IPS DF 4.7 (cell line): ENCODE measurements at regions not wholly inside any gene's neighbourhood (a gene's known extent, or its start where the extent isn't known, plus 50 kb on each side); places are given as distances from the start of the nearest gene placed in this dataset.
"Not testable (repeated sequence)": the region's sequence is repeated elsewhere in the genome, so short reads cannot be mapped to it uniquely, and the experiment has no call there.

Source experiments
- DNase-seq: peaks from one replicate; pipeline ENCODE4 v3.0.0-alpha.2; 2013; ENCODE audit warnings: low spot score; ENCODE audit errors: extremely low read depth

DNA sequence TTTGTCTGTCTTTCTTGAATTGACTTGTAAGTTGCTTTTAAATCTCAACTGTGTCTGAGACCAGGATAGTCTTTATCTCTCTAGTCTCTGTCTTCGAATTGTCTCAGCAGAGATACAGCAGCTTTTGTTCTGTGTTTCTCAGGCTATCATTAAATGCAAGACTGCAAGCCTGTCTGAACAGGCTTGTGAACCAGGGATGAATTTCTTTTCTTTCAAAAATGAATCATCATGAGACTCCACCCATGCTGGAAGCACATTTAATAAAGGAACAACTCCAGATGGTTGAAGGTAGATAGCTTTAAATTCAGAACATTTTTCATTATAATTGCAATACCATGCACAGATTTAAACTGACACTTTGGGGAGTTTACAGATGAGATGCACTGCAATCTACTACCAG lies 155.9 kb downstream of the SEC23IP start:
- no peak for DNase-seq

GRCh38 chr10:120051671-120052070 lies 159.1 kb downstream of the SEC23IP start:
- DNase-seq = no peak

GRCh38 chr10:120052964-120053702 lies 160.6 kb downstream of the SEC23IP start:
- no peak for DNase-seq

- not testable (repeated sequence) for DNase-seq
Observed at GRCh38 chr10:120059790-120060189, 167.3 kb downstream of the SEC23IP start.

DNA sequence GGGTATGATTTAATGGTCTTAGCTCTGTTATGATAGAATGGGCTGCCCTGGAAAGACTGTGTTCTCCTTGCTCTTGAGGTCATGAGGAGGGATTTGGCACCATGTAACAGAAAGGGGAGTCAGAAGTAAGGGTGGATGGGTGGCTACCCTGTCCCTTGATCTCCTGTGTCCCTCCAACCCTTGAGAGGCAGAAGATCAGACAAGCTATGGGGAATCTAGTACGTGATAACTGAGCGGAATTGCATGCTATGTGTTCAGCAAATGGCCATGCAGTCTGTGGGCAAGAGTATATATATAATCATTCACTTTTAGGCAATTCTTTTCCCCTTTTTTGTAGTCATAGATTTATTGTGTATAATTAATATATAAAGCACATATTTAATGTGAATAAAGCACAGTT lies 174.9 kb downstream of the SEC23IP start:
- no peak for DNase-seq

DNA sequence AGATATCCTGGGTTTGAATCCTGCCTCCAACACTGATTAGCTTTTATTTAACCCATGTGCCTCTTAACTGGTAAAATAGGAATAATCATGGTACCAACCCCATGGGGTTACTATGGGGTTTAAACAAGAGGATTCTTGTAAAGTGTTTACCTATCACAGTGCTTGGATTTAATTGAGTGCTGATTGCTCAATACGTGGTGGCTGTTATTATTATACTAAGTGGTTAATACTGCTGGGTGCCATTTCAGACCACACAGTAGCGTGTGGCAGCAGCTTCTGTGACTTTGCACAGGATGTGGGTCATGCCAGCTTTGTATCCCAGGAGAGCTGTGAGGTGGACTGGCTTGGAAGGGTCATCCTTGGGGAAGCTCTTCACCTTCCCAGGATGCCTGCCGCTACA lies 177.2 kb downstream of the SEC23IP start:
- DNase-seq = no peak

GRCh38 chr10:120075349-120075748 lies 182.8 kb downstream of the SEC23IP start:
- no peak for DNase-seq

DNA sequence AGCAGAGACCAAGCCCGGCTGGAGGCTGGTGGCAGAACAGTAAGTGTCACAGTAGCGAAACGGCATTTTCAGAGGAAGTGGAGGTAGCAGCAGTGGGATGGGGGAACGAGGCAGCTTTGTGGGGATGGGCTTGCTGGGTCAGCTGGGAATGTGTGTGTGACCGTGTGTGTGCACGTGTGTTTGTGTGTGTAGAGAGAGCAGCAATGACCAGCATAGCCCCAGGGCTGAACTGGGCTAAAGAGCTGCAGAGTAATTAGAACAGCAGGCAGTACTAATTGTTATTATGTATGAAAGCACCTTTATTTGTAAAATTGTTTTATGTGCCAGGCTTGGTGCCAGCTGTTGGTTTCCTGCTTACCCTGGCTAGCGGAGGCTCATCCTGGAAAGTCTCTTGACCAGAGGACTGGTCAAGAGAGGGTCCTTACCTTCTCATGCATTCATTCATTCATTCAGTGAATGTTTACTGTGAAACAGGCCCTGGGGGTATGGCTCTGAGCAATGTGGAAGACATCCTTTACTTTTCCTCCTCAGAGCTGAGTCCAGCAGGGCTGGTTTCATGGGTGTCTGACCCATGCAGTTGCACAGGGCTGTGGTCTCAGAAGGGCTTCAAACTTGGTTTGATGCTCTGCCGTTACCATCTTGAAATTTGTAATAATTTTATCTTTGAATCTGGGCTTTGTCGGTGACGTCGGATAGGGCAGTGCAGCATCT lies 184.6 kb downstream of the SEC23IP start:
- no peak for DNase-seq

DNA sequence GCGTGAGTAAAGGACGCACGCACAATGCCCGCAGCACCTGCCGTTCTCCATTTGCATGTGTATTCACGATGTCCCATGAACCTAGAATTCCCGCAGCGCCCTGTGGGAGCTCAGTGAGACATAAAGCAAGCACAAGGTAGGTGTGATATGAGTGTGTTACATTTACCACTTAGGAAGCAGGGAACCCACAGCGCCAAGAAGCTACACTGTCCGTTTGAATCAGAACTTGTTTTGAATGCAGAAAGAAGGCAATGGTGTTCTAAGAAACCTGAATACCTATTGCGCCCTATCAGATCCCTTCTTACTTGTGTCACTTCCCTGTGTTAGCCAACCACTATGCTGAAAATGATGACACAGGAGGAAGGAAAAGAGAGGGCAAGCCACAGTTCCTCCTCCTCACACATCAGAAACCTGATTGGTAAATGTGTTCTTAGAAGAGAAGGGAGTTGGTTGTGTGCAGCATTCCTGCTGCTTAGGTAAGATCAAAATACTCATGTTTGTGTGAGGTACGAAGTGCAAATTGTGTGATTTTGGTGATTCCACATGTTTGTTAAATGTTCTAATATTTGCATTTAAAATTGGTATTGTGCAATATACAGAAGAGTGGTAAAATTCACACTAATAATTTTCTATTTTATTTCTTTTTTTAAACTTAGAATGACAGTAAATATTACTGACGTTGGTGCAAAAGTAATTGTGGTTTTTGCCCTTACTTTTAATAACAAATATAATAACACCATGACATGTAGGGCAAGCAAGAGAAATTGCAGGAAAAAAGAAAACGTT lies 185.4 kb downstream of the SEC23IP start:
- DNase-seq = no peak

- no peak for DNase-seq
Observed at GRCh38 chr10:120085096-120085796, 192.7 kb downstream of the SEC23IP start.

- DNase-seq = no peak
Observed at GRCh38 chr10:120086066-120086465, 193.5 kb downstream of the SEC23IP start.

- no peak for DNase-seq
Observed at GRCh38 chr10:120087109-120087508, 194.6 kb downstream of the SEC23IP start.

- no peak for DNase-seq
Observed at GRCh38 chr10:120095875-120096274, 203.3 kb downstream of the SEC23IP start.

- DNase-seq = no peak
Observed at GRCh38 chr10:120097766-120098165, 205.2 kb downstream of the SEC23IP start.

- no peak for DNase-seq
Observed at GRCh38 chr10:120098232-120098930, 205.9 kb downstream of the SEC23IP start.

DNA sequence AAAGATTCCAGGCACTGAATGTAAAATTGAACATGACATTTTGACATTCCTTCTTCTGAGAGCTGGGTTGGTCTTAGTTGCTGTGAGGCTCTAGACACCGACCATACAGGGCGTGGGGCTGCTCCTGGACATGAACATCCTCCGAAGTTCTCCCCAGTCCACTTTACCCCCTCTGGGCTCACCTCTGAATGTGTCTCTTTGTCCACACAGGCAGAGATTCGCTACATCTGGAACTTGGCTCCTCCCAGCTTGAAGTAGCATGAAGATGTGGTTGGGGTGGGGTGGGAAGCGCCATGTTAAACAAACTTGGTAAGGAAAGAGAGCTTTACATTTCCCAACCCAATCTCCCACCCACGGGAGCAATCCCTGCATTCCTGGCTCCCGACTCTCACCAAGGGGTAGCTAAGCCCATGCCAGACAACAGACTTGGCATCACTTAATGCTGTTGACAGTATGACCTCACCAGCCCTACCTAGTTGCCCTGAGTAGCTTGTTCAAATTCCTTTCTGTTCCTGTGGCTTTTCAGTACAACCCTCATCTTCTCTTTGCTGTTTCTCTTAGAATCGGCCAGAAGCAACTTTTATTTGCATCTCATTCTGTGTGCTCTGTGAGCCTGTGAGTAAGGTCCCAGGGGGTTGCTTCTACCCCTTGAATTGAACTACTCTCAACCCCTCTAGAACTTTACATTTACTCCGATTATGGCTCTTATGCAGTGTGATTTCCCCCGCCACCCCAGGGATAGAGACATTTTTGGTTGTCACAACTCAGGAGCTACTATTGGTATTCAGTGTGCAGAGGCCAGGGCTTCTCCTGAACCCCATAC lies 211.4 kb downstream of the SEC23IP start:
- DNase-seq = no peak

DNA sequence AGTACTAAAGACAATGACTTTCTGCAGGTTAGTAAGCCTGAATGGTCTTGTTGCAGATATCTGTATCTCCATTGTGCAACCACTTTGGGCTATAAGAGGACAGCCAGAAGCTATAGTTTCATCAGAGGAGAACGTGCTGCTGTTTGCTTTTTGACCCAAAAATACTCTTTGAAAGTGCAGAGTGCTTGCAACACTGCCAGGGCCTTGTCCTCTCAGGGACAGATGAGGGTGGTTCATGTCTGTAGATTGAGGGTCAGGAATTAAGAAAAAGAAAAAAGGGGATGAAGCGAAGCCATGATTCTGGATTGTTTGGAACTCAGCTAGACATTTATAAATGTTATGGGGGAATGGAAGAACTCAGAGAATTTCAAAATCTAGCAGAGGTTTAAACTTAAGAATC lies 212.5 kb downstream of the SEC23IP start:
- no peak for DNase-seq

DNA sequence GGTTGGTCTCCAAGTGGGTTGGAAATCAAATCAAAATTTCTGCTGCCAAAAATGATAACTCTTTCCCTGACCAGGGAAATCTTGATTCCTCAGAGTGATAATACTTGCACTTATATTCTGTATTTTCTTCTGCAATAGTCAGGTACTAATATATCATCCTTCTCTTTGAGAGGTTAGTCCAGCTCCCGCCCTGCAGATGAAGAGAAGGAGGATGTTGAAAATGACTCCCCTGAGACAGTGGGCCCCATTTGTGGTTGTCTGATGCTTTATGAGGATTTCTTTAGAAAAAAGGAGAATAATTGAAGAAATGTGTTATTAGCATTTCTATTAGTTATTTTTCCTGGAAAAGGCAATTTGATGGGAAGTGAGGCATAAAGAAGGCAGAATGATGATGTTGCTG lies 213.0 kb downstream of the SEC23IP start:
- DNase-seq = no peak

- DNase-seq = no peak
Observed at GRCh38 chr10:120108916-120109315, 216.4 kb downstream of the SEC23IP start.

DNA sequence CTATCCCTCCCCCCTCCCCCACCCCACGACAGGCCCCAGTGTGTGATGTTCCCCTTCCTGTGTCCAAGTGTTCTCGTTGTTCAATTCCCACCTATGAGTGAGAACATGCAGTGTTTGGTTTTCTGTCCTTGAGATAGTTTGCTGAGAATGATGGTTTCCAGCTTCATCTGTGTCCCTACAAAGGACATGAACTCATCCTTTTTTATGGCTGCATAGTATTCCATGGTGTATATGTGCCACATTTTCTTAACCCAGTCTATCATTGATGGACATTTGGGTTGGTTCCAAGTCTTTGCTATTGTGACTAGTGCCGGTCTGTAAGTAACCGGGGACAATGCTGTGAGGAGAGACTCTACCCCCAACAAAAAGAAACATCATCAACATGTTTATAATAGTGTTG lies 217.2 kb downstream of the SEC23IP start:
- DNase-seq = not testable (repeated sequence)
